IPS DF 19.7 (cell line): ENCODE measurements at regions not wholly inside any gene's neighbourhood (a gene's known extent, or its start where the extent isn't known, plus 50 kb on each side); places are given as distances from the start of the nearest gene placed in this dataset.

ENCODE experiments used
- DNase-seq: peaks from one replicate; pipeline ENCODE4 v3.0.0-alpha.2; 2013; ENCODE audit warnings: low read depth, low spot score

DNA sequence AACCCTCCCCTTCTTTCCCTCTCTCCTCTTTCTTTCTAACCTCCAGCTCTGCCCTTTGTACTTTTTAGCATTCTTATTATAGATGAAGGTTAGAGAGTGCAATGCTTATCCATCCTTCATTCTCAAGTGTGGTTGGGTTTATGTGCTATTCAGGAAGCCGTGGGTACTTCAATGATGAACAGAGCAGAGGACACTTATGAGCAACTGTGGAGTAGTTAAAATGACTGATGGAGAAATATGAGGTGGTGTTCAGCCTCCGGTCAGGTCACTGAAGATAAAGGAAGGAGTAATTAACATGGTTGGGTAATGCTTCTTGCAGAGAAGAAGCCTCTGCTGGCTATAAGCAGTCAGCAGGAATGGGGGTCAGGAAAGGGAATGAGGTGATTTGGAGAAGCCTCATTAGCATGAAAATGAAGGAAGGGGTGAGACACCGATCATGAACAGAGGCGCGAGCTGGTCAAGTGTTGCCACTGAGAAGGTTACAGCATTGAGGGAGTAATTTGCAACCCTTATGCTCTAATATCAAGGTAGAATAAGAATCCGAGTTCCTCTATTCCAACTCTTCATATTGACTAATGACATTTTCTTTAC is 174.7 kb downstream of the LPIN1 start:
- no peak for DNase-seq

DNA sequence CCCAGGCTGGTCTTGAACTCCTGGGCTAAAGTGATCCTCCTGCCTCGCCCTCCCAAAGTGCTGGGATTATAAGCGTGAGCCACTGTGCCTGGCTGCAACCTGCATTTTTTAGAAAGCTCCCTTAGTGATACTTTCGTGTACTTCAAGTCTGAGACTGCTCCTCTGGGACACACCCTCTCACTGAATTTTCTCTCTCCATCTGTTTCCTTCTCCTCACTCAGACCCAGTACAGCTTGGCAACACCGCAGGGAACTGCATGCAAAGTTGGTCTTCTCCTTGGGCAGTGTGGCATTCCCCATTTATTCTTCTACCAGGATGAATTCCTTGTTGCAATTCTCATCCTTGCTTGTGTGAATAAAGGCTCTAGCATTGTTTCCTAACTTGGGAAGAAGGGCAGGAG is 175.9 kb downstream of the LPIN1 start:
- no peak for DNase-seq

DNA sequence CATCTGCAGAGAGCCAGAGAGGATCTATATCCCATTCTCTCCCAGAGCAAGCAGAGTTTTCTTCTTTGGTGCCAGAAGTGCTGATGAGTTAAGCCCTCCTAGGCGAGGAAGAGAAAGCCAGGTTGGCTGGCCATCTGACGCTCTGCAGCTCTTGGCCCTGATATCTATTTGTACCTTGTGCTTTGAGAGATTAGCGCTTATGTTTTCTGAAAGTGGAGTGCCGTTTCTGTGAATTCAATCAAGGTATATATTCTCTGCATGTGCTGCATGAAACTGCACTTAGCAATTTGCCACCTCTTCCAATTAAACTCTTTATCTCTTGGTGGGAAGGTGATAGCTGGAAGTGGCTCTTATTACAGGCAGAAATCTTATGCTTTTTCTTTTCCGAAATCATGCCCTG is 177.5 kb downstream of the LPIN1 start:
- DNase-seq = no peak

DNA sequence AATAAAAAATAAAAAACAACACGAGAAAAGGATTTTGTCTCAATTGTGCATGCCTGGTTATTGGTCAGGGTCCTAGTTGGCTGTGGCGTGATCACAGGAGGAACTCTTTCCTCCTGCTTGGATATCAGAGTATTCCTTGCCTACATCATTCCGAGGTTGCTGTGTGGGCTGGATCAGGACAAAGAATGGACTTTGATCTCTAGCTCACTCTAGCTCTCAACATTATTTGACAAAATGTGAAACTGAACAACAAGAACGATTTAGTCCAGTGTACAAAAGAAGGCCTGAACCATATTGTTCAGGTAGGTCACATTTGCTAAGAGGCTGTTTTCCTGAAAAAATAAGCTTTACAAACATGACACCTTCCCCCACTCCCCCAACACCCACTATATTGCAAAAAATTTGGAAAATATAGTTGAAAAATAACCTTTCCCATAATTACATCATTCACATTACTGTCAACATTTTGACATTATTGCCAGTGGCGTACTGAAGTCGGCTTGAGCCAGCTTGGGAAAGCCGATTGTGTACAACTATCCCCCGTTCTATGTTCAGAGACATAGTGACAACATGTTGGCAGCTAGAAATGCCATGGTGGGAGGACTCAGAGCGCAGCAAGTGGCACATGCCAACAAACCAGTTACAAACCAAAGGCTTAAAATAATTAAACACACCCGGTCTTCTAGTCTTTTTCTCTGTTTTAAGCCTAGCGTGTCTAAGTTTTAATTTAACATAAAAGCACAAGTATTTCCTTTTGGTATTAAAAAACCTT is 179.0 kb downstream of the LPIN1 start:
- no peak for DNase-seq

DNA sequence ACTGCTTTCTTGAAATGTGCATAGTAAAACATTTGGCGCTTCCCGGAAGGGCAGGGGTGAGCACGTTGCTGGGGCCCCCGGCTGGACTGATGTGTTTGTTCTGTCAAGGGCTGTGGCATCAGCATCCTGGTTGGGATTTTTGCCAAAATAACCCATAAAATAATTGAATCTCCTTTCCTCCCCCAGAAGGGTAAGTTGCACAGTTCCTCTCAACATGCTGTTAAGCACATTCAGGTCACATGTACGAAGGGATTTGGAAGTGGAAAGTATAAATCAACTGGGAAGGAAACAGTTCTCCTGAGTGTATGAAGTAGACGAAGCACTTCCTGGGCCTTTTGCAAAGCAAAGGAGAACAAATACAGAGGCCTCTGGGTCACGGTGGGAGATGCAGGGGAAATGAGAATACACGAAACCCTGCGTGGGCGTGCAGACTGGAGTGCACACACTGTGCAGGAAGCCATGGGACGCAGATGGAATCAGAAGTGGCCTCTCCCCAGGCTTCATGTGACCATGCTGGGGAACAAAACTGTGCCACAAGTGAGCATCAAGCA is 183.9 kb downstream of the LPIN1 start:
- DNase-seq = no peak

DNA sequence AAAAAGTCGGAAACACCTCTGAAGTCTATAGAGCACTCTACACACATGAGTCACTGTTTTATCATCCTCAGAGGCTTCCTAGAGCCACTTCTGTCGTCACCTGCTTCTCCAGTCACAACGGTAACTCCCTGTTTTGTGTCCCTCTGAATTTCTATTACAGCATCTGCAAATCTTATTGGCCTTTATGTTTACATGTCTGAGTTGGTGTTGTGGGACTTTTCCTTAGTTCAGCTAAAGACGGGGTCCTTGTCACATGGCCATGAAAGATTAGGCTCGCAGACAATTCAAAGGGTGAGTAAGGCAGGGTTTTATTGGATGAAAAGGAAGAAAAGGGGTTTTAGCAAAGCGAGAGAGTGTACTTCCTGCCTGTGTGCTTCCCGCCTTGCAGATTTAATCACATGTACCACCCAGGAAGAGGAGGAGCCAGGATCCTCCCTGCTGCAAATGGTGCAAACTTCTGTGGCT is 185.6 kb downstream of the LPIN1 start:
- DNase-seq = no peak

DNA sequence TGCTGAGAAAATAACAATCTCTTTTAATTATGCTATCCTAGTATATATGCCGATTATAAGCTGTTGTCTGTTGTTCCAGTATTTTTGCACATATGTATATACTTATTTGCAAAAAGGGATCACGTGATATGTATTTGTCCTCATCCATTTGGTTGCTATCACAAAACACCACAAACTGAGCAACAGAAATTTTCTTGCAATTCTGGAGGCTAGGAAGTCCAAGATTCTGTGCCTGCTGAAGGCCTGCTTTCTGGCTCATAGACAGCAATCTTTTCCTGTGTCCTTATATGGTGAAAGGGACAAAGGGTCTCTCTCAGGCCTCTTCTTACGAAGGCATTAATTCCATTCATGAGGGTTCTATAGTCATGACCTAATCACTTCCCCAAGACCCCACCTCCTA is 186.5 kb downstream of the LPIN1 start:
- DNase-seq = no peak

DNA sequence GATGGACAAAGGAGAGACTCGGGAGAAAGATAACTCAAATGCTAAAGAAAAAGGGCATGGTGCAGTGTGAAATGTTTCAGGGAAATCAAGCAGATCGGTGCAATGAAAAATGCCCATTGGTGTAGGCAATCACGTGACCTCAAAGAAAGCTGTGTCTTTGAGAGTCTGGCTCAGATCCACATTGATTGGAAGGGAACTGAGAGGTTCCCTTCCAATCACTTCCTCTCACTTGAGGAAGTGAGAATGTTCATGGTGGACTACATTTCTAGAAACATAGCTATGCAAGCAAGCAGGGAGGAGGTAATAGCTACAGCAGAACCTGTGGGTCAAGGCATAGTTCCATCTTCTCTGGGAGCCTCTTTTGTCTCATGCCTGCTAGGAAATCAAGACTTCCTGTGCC is 187.4 kb downstream of the LPIN1 start:
- no peak for DNase-seq

DNA sequence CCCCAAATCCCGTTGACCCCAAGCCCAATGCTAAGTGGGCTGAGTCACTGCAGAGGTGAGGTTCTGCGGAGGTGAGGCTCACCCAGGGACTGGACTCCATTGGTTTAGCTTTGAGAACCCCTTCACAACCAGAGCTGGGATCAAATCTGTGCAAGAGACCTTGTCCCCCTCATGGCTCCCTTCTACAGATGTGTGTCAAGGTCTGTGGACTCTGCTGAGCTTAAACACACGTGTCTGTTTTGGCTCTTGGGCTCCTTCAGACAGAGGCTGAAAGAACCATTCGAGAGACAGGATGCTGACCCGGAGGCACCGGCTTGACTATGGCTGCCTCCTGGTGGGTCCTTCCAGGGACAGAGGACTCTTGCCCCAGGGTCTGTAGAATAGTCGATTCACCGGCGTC is 190.3 kb downstream of the LPIN1 start:
- no peak for DNase-seq

DNA sequence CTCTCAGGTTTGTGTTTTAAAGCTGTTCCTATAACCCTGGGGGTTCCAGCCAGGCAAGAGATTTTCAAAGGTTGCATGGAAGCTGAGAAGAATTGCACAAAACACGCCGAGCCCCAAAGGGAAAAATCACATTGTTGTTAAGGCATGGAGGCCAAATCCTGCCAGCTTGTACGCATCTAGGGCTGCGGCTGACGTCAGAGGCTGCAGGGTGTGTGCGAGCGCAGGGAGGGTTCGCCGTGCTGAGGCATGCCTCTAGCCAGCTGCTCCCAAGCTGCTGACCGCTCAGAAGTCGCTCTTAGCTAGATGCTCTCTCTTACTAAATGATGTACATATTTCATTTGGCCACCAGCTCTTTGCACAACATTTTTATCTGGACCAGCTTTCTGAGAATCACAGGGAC is 191.8 kb downstream of the LPIN1 start:
- no peak for DNase-seq

DNA sequence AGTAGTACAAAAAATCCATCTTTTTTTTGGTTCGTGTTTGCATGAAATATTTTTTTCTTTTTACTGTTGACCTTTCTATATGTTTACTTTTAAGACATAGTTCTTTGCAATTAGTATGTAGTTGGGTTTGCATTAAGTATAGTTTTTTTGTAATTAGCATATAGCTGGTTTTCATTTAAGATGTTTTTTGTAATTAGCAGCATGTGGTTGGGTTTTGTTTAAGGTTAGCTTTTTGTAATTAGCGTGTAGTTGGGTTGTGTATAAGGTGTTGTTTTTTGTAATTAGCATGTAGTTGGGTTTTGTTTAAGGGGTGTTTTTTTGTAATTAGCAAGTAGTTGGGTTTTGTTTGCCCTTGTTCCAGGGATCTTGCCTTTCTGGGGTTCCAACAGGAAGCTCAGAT is 193.1 kb downstream of the LPIN1 start:
- DNase-seq = no peak

DNA sequence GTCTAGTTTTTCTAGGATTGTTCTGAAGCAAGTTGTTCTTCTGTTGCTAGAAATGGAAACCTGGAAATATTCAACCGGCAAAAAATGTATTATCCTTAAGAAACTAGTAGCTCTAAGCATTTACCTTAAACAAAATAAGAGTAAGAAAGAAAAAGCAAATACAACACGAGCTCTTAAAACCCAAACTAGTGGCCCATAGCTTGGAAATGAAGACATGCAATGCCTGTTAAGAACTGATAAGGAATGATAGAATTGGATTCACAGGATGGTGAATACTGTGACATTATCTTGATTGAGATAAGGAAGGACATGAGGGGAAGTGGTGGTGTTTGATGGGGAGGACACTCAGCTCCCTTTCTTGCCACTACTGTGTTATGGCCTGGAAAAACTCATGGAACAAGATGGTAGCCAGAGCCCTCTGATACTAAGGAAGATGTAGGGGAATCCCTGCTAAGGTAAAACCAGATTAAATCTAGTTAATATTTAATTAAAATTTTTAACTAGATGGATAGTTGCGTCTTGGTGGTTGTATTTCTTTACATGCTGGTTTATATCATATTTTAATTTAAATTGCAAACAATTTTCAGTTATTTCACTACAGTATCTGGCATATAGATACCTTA is 193.8 kb downstream of the LPIN1 start:
- no peak for DNase-seq

DNA sequence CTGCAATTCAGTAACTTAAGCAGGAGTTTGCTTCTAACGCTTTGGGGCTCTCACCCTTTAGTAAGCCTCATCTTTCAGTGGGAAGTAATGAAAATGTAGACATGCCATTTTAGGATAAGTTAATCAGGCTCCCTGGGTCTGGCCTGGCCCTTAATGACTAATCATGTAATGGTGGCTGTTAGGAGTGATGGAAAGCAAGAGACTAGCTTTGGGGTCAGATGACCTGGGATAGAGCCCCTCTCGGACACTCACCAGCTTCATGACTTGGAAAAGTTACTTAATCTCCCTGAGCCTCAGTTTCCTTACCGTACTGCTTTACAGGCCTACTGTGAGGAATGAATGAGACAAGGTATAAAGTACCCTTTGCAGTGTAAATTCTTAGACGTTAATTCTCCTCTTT is 194.4 kb downstream of the LPIN1 start:
- no peak for DNase-seq

DNA sequence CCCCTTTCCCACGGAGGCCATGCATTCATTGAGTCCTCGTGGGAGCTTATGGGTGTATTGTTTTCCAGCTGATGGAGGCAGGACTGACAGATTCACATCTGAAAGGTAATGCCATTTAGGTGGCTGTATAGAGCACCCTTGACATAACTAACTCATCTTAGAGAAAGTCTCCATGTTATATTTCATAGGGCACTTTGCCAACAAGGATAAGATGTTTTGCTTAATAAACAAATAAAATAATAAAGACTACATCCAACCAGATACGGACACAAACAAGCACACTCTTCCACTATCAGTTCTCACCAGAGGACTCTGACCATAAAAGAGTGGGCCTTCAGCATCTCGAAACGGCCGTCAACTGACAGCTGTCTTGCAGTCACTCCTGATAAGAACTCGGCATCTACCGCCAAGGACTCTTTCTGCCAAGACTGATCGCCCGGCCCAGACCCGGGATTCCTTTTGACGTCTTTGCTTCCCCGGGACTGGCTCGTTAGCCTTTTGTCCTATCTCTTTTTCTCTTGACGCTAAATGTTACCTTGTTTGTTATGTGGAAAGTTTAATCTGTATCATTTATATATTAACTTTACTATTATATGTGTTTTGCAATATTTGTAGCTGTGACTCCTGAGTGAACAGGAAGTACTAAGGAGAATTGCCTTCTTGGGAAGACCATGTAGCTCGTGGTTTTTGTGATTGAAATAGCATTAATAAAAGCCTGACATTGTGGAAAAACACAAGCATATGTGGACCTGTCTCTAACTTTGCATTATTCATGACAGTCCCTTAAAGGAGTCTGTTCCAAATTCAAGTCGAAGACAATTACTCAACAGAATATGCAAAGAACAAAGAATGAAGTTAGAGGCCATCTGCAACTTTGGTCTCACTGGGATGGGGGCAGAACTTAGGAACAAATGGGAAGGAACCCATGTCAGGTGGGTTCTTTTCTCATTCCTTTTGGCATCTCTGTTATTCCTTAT is 195.1 kb downstream of the LPIN1 start:
- DNase-seq = no peak

DNA sequence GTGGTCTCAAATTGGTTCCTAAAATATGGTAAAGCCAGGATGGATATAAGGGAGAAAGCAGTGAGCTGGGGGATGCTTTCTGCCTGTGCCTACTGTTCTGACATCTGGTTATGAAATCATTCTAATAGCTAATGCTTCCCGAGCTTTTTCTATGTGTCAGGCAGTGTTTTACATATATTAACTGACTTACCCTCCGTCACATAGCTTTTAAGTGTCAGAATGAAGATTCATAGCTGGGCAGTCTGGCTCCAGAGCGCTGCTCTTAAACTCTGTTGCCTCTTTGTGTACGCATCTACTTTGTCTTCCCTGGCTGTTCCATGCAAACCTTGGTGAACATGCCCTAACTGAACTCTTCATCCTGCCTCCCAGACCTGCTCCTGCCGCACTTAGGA is 195.7 kb downstream of the LPIN1 start:
- no peak for DNase-seq

DNA sequence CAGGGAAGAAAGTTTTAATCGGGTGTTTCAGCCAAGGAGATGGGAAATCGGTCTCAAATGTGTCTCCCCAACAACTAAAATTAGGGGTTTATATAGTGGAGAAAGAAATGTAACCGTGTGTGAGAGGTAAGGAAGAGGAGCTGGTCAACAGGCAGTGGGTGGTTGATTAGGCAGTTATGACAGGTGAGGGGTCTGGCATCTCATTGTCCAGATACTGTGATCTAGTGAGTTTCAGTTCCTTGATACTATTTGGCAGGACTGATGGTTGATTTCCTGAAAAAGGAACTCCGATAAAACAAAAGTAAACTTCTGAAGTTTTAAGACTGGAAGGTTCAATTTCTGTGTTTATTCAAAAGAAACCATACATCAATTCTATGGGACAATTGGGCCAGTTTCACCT is 197.9 kb downstream of the LPIN1 start:
- no peak for DNase-seq

DNA sequence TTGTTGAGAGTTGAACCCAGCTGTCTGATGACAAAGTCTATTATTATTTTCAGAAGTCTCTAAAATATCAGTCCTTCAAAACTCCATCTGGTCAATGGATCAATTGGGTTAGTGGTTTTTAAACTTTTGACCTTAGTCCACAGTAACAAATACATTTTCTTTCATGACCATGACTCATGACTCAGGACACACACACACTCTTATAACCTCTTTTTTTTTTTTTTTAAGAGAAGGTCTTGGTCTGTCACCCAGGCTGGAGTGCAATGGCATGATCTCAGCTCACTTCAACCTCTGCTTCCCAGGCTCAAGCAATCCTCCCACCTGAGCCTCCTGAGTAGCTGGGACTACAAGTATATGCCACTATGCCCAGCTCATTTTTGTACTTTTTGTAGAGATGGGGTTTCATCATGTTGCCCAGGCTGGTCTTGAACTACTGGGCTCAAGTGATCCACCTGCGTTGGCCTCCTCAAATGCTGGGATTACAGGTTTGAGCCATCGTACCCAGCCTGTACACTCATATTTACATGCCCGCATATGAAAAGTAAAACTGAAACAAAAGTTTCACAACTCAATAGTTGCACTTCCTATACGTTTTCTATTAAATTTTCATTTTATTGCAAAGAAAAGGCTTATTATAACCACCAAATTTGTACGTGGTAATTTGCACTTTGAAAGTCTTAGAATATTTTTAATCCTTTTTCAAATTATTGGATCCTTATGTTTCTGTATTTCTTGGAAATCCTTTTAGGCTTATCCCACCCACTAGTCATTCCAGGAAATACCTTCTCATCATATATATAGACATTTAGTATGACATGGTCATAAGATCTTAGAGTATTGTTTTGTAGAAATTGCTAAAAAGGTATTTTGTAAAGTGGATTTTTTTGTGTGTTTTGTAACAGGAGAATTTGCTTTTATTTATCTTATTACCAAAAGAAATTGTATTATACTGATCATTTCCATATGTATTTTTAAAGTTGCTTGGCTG is 199.0 kb downstream of the LPIN1 start:
- no peak for DNase-seq

DNA sequence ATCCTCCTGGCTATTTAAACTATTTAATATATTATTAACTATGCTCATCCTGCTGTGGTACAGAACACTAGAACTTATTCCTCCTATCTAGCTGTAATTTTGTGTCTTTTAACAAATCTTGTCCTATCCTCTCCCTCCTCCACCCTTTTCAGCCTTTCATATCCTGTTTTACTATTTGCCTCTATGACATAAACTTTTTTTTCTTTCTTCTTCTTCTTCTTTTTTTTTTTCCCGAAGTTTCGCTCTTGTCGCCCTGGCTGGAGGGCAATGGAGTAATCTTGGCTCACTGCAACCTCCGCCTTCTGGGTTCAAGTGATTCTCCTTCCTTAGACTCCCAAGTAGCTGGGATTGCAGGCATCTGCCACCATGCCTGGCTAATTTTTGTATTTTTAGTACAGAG is 201.5 kb downstream of the LPIN1 start:
- no peak for DNase-seq

DNA sequence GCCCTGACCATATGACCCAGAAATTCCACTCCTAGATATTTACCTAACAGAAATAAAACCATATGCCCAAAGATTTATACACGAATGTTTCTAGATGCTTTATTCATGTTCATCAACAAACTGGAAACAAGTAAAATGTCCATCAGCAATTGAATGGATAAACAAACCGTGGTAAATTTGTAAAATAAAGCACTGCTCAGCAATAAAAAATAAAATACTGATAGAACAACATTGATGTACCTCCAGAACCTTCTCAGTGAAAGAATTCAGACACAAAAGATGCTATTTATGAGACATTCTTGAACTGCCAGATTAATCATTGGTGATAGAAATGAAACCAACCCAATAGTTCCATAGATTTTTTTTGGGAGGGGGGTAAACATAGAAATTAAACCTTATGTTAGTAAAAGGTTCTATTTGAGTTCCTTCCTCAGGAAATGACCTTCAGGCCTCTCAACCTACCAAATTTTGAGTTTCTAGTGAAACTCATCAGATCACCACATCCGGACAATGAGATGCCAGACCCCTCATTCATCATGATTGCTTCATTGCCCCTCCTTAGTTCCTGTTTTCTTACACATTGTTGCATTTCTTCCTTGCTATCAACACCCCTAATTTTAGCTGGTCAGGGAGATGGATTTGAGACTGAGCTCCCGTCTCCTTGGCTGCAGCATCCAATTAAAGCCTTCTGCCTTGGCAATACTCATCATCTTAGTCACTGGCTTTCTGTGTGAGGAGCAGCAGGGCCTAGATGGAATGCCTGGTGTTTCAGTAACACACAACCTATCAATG is 203.5 kb downstream of the LPIN1 start:
- DNase-seq = no peak

DNA sequence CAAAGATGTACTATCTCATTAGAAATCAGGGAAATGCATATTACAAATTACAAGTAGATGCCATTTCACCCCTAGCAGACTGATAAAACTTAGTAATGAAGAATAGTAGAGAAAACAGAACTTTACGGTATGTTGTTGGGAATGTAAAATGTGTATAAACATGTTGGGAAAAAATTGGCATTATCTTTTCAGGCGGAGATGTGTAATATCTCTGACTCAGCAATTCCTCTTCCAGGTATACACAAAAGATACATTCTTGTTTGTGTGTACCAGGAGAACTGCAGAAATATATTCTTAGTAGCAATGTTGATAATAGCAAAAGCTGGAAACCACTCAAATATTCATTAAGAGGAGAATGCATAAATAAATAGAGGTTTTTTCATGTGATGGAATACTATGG is 204.5 kb downstream of the LPIN1 start:
- no peak for DNase-seq
